Gastrocnemius medialis (tissue), 4 donors: ENCODE measurements at regions not wholly inside any gene's neighbourhood (a gene's known extent, or its start where the extent isn't known, plus 50 kb on each side); places are given as distances from the start of the nearest gene placed in this dataset.
"Not testable (repeated sequence)": the region's sequence is repeated elsewhere in the genome, so short reads cannot be mapped to it uniquely, and the experiment has no call there.

Experiments
- ATAC-seq, 2 donors: fragments of 150-250 bp; one replicate each; pipeline ENCODE4 v1.9.1; 2016
- DNase-seq, 2 donors: peaks; one replicate each; pipeline ENCODE4 v3.0.0-alpha.2; 2019
- H3K27ac ChIP-seq, 4 donors: fragments of 200-600 bp; sonication (generic); 1 replicate in 1 of 4; 2 replicates in 3 of 4; pipeline ENCODE4 v1.5.1; 2016 to 2018; ENCODE audit warnings: mild to moderate bottlenecking in 2 of 4, moderate library complexity in 1 of 4
- H3K27me3 ChIP-seq, 3 donors: fragments of 200-600 bp; sonication (generic) in 2 of 3; 1 replicate in 1 of 3; 2 replicates in 2 of 3; pipeline versions ENCODE4 v1.5.1 to v1.6.0; 2016 to 2019; ENCODE audit warnings: mild to moderate bottlenecking in 1 of 3, moderate library complexity in 1 of 3
- H3K36me3 ChIP-seq, 2 donors: fragments of 200-600 bp; sonication (generic) in 1 of 2; one replicate each; pipeline ENCODE4 v1.5.1; 2017 to 2018
- H3K4me1 ChIP-seq, 2 donors: fragments of 200-600 bp; sonication (generic) in 1 of 2; one replicate each; pipeline ENCODE4 v1.5.1; 2016 to 2017; ENCODE audit warnings: mild to moderate bottlenecking in 2 of 2
- H3K4me3 ChIP-seq, 4 donors: fragments of 200-600 bp; sonication (generic) in 3 of 4; 1 replicate in 1 of 4; 2 replicates in 3 of 4; pipeline ENCODE4 v1.5.1; 2016 to 2019; ENCODE audit warnings: mild to moderate bottlenecking in 2 of 4
- H3K9me3 ChIP-seq, 3 donors: fragments of 200-600 bp; sonication (generic) in 2 of 3; 1 replicate in 1 of 3; 2 replicates in 2 of 3; pipeline ENCODE4 v1.5.1; 2016 to 2019
- CTCF ChIP-seq, 5 experiments: fragments of 450-650 bp in 3 of 5; fragments of 200-600 bp in 2 of 5; sonication (generic) in 2 of 5; IDR thresholded peaks in 4 of 5; conservative IDR thresholded peaks in 1 of 5; 1 replicate in 4 of 5; 2 replicates in 1 of 5; pipeline ENCODE4 v1.5.1; 2016 to 2019; ENCODE audit warnings: antibody characterized with exemption in 5 of 5, mild to moderate bottlenecking in 3 of 5, moderate library complexity in 3 of 5
- POLR2A ChIP-seq, 2 donors: fragments of 450-650 bp; IDR thresholded peaks; one replicate each; pipeline ENCODE4 v1.6.1; 2017; ENCODE audit warnings: antibody characterized with exemption in 2 of 2, mild to moderate bottlenecking in 2 of 2, moderate library complexity in 2 of 2
- in situ Hi-C, 4 donors: fragments of 200-750 bp; cut with MboI; loops; one replicate each; pipeline versions ENCODE4 v1.15.0 to v1.8.0; 2017; ENCODE audit warnings: low sequenced_read_pairs in 4 of 4
- intact Hi-C: fragments of 100-400 bp; cut with DNase I; formaldehyde crosslinking; loops from one replicate; pipeline ENCODE4 v1.15.1; 2023; ENCODE audit warnings: low total_unique reads

- intact Hi-C loops: no loop called here
- Histone ChIP-seq H3K4me1 (no peaks in the 10 kb centered on the region), H3K36me3 (no peaks in the 10 kb centered on the region), H3K27me3 (no peaks in the 10 kb centered on the region), H3K9me3 (no peaks in the 10 kb centered on the region), H3K4me3 (no peak overlapping the region), H3K27ac (no peak overlapping the region)
- in situ Hi-C loops: no loop called here
- TF ChIP-seq CTCF (IDR thresholded peaks at IDR 0.05 in 4 of 5, conservative IDR thresholded peaks at IDR 0.05 in 1 of 5) (no peak), POLR2A (IDR thresholded peaks at IDR 0.05) (no peak)
- no peak for ATAC-seq
- no peak for DNase-seq
Measured at GRCh38 chr5:17064241-17064640, 128.2 kb upstream of the MYO10 start.

GRCh38 chr5:17065458-17065857, 129.4 kb upstream of the MYO10 start:
- Histone ChIP-seq H3K27ac (no peak overlapping the region), H3K4me1 (no peaks in the 10 kb centered on the region), H3K4me3 (no peak overlapping the region), H3K9me3 (no peaks in the 10 kb centered on the region), H3K27me3 (no peaks in the 10 kb centered on the region), H3K36me3 (no peaks in the 10 kb centered on the region)
- intact Hi-C loops: no loop called here
- ATAC-seq: no peak
- DNase-seq: no peak
- no peak for TF ChIP-seq CTCF (IDR thresholded peaks at IDR 0.05 in 4 of 5, conservative IDR thresholded peaks at IDR 0.05 in 1 of 5)
- TF ChIP-seq POLR2A (IDR thresholded peaks at IDR 0.05): no peak
- in situ Hi-C loops: no loop called here

- H3K9me3 ChIP-seq, DNase-seq, ATAC-seq, H3K4me3 ChIP-seq, in situ Hi-C loops, H3K27ac ChIP-seq, H3K27me3 ChIP-seq, intact Hi-C loops, H3K36me3 ChIP-seq, H3K4me1 ChIP-seq: not testable (repeated sequence)
Measured at GRCh38 chr5:17066026-17066425, 129.9 kb upstream of the MYO10 start.

- intact Hi-C loops: no loop called here
- TF ChIP-seq CTCF (IDR thresholded peaks at IDR 0.05 in 4 of 5, conservative IDR thresholded peaks at IDR 0.05 in 1 of 5) (no peak), POLR2A (IDR thresholded peaks at IDR 0.05) (no peak)
Measured at GRCh38 chr5:17067657-17068392, 131.7 kb upstream of the MYO10 start.

GRCh38 chr5:17069995-17070511, 134.0 kb upstream of the MYO10 start:
- no peaks in the 10 kb centered on the region for H3K36me3 ChIP-seq
- TF ChIP-seq POLR2A (IDR thresholded peaks at IDR 0.05) (no peak), CTCF (IDR thresholded peaks at IDR 0.05 in 4 of 5, conservative IDR thresholded peaks at IDR 0.05 in 1 of 5) (no peak)
- DNase-seq (no peak), ATAC-seq (no peak)
- in situ Hi-C loops: no loop called here
- H3K9me3 ChIP-seq: no peaks in the 10 kb centered on the region
- H3K4me1 ChIP-seq: peaks cover 0 to 2% of the 10 kb centered on the region in 2 donors
- H3K27ac ChIP-seq: no peak overlapping the region
- H3K4me3 ChIP-seq: no peak overlapping the region
- intact Hi-C loops: no loop called here
- H3K27me3 ChIP-seq: no peaks in the 10 kb centered on the region

More at GRCh38 chr5:17067657-17068392, 131.7 kb upstream of the MYO10 start:
- Histone ChIP-seq H3K9me3 (no peaks in the 10 kb centered on the region), H3K4me3 (no peak overlapping the region), H3K27me3 (no peaks in the 10 kb centered on the region), H3K27ac (no peak overlapping the region), H3K36me3 (no peaks in the 10 kb centered on the region), H3K4me1 (no peaks in the 10 kb centered on the region)
- in situ Hi-C loops: no loop called here
- ATAC-seq (no peak), DNase-seq (no peak)
